ENCODE measurements at regions not wholly inside any gene's neighbourhood (a gene's known extent, or its start where the extent isn't known, plus 50 kb on each side); places are given as distances from the start of the nearest gene placed in this dataset.

GRCh38 chr3:163132111-163132510, 1635.5 kb downstream of the OTOL1 start:
- TF ChIP-seq CTCF (IDR thresholded peaks at IDR 0.05) (no peak), POLR2A (IDR thresholded peaks at IDR 0.05) (no peak)

All from heart left ventricle (tissue), 13 donors.